ENCODE measurements at regions not wholly inside any gene's neighbourhood (a gene's known extent, or its start where the extent isn't known, plus 50 kb on each side); places are given as distances from the start of the nearest gene placed in this dataset.

DNA sequence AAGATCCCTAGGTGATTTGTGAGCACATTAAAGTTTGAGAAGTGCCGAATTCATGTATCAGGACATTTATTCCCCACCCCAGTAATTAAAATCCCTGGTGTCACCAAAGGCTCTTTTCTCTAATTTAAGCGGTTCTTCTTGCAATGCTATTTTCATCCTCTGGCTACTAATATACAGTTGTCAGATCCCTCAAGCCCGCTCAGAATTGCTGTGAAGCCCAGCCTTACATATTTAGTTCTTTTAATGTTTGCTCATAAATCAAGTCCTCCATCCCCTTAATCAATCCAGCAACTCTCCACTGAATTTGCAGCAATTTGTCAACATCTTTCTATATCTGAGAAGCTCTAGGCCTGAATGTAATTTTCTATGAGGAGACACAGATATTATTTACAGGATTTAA lies 437.9 kb downstream of the PIK3C3 start:
- no peaks in the 10 kb centered on the region for H3K36me3 ChIP-seq
- WGBS, 2 donors: 73 to 78% methylated on average over 3 of the region's 3 CpGs

DNA sequence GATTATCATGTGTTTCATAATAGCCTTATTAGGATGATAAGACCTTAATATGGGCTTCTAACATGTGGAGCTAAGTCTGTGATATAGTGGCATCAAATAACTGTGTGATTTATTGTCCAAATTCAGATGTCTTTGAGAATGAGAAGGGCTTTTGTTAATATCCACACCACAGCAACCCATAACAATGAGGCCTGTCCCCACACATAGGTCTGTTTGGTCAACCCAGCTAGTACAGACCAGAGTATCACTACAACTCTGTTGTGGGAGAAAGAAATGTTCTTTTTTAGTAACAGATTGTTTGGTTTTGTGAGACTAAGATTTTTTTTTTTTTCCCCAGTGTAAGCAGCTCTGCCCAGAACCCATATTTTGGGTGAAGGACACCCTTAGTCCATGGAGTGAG lies 439.2 kb downstream of the PIK3C3 start:
- Histone ChIP-seq H3K36me3 (no peaks in the 10 kb centered on the region), H3K27me3 (no peaks in the 10 kb centered on the region), H3K4me1 (no peaks in the 10 kb centered on the region), H3K9me3 (no peaks in the 10 kb centered on the region), H3K4me3 (no peak overlapping the region), H3K27ac (no peak overlapping the region)
- DNase-seq (ENCODE audit: low spot score in 2 of 2): no peak
- TF ChIP-seq, protein P1, sequence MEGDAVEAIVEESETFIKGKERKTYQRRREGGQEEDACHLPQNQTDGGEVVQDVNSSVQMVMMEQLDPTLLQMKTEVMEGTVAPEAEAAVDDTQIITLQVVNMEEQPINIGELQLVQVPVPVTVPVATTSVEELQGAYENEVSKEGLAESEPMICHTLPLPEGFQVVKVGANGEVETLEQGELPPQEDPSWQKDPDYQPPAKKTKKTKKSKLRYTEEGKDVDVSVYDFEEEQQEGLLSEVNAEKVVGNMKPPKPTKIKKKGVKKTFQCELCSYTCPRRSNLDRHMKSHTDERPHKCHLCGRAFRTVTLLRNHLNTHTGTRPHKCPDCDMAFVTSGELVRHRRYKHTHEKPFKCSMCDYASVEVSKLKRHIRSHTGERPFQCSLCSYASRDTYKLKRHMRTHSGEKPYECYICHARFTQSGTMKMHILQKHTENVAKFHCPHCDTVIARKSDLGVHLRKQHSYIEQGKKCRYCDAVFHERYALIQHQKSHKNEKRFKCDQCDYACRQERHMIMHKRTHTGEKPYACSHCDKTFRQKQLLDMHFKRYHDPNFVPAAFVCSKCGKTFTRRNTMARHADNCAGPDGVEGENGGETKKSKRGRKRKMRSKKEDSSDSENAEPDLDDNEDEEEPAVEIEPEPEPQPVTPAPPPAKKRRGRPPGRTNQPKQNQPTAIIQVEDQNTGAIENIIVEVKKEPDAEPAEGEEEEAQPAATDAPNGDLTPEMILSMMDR (IDR thresholded peaks at IDR 0.05): no peak
- no peak for TF ChIP-seq POLR2A (IDR thresholded peaks at IDR 0.05)
- no peak for TF ChIP-seq EP300 (IDR thresholded peaks at IDR 0.05)

More for the DNA sequence above, 437.9 kb downstream of the PIK3C3 start:
- no peaks in the 10 kb centered on the region for H3K4me1 ChIP-seq
- no peak overlapping the region for H3K27ac ChIP-seq
- no peak for DNase-seq (ENCODE audit: low spot score in 2 of 2)
- H3K4me3 ChIP-seq: no peak overlapping the region
- TF ChIP-seq POLR2A (IDR thresholded peaks at IDR 0.05) (no peak), EP300 (IDR thresholded peaks at IDR 0.05) (no peak)
- TF ChIP-seq, protein P1 (IDR thresholded peaks at IDR 0.05): no peak
- no peaks in the 10 kb centered on the region for H3K27me3 ChIP-seq
- H3K9me3 ChIP-seq: no peaks in the 10 kb centered on the region

DNA sequence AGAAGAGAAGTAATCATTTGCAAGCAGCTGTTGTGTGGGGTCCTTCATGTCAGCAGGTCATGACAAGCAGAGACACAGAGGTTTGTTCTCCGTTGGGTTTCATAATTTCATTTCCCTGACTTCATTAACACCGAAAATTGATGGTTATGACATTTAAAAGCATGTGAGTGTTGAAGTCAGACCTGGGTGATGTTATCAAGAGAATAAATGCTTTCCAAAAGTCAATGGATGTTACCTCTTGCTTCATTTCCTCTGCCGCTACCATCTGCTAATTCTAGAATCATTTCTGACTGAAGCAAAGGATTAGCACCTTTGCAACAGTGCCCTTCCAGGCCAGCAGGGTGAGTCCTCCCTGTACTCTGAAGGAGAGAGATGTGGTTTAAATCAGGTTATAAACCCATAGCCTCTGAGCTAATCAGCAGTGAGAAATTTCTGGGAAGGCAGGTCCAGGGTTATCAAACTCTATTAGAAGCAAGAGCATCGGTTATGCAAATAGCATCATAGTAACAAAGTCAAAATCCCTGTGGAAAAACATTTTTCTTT lies 446.2 kb downstream of the PIK3C3 start:
- TF ChIP-seq EP300 (IDR thresholded peaks at IDR 0.05) (no peak), POLR2A (IDR thresholded peaks at IDR 0.05) (no peak)
- TF ChIP-seq, protein P1 (IDR thresholded peaks at IDR 0.05): no peak
- H3K27me3 ChIP-seq: no peaks in the 10 kb centered on the region
- 79 to 81% methylated on average over 4 of the region's 4 CpGs for WGBS, 2 donors
- H3K27ac ChIP-seq: no peak overlapping the region
- DNase-seq (ENCODE audit: low spot score in 2 of 2): no peak
- H3K9me3 ChIP-seq: no peaks in the 10 kb centered on the region
- H3K4me3 ChIP-seq: no peak overlapping the region
- H3K4me1 ChIP-seq: no peaks in the 10 kb centered on the region
- no peaks in the 10 kb centered on the region for H3K36me3 ChIP-seq

DNA sequence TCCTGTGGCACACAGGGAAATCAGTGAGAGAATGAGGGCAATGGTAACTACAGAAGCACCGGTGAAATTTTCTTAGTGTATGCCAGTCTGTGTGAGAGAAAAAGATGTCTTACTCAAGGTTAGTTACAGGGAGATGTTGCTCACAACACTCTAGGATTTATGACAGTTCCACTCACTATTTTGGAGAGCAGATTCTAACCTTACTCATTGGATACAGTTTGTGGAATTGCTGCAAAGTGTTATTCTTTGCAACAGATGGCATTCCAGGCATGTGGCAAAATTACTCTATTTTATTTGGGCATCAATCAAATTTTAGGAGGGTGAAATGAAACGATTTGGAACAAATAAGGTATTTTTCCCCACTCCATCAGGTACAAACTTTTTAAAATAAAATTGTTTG lies 449.1 kb downstream of the PIK3C3 start:
- Histone ChIP-seq H3K27ac (no peak overlapping the region), H3K4me3 (no peak overlapping the region), H3K4me1 (no peaks in the 10 kb centered on the region), H3K36me3 (no peaks in the 10 kb centered on the region), H3K9me3 (peaks cover 0 to 7% (median 0%) of the 10 kb centered on the region in 4 donors), H3K27me3 (no peaks in the 10 kb centered on the region)
- no peak for DNase-seq (ENCODE audit: low spot score in 2 of 2)
- WGBS, 2 donors: 54 to 57% methylated on average over 2 of the region's 2 CpGs
- TF ChIP-seq, protein P1 (IDR thresholded peaks at IDR 0.05): no peak
- TF ChIP-seq POLR2A (IDR thresholded peaks at IDR 0.05) (no peak), EP300 (IDR thresholded peaks at IDR 0.05) (no peak)

DNA sequence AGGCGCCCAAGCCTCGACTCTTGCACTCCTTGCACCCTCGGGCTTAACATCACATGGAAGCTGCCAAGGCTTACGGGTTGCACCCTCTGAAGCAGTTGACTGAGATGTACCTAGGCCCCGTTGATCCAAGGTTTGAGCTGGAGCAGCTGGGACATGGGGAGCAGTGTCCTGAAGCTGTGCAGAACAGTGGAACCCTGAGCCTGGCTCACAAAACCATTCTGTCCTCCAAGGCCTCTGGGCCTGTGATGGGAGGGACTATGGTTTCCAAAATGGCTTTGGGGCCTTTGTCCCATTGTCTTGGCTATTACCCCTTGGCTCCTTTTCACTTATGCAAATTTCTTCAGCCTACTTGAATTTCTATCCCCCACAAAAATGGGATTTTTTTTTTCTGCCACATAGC lies 454.0 kb downstream of the PIK3C3 start:
- H3K4me1 ChIP-seq: no peaks in the 10 kb centered on the region
- no peak overlapping the region for H3K27ac ChIP-seq
- H3K36me3 ChIP-seq: no peaks in the 10 kb centered on the region
- TF ChIP-seq, protein P1 (IDR thresholded peaks at IDR 0.05): no peak
- no peak for TF ChIP-seq EP300 (IDR thresholded peaks at IDR 0.05)
- 72 to 95% methylated on average over 5 of the region's 5 CpGs for WGBS, 2 donors
- H3K27me3 ChIP-seq: no peaks in the 10 kb centered on the region
- H3K9me3 ChIP-seq: peaks cover 0 to 9% (median 0%) of the 10 kb centered on the region in 4 donors
- no peak overlapping the region for H3K4me3 ChIP-seq
- DNase-seq (ENCODE audit: low spot score in 2 of 2): no peak

All from tibial nerve (tissue), 4 donors.